ENCODE measurements at regions not wholly inside any gene's neighbourhood (a gene's known extent, or its start where the extent isn't known, plus 50 kb on each side); places are given as distances from the start of the nearest gene placed in this dataset.

DNA sequence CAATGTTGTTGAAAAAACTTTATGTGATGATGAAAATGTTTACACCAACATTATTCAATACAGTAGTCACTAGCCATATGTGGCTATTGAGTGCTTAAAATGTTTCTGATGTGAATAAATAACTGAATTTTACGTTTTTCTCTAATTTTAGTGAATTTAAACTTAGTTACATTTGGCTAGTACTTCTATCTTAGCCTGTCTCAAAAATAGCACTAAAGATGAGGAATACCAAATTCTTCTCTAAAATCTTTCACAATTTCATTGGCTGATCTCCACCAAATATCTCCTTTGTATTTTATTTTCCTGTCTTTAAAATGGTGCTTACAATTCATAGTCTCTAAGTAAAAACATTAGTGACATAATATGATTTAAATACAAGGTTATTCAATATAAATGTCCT lies 83.7 kb upstream of the RND3 start:
- Histone ChIP-seq H3K23ac (ENCODE audit: insufficient read length, low read depth, low read length) (no peak overlapping the region), H2AFZ (ENCODE audit: low read length) (no peak overlapping the region), H3K9ac (ENCODE audit: extremely low read depth, insufficient read length, low read length) (no peak overlapping the region), H2BK15ac (ENCODE audit: low read depth, low read length) (no peak overlapping the region), H3K27ac (ENCODE audit: insufficient read length, low read depth, low read length) (no peak overlapping the region), H4K91ac (ENCODE audit: insufficient read length, low read depth, low read length) (no peak overlapping the region), H3T11ph (ENCODE audit: low read length) (no peak overlapping the region), H3K23me2 (ENCODE audit: insufficient read length, low read depth, low read length, poor library complexity, severe bottlenecking) (no peaks in the 10 kb centered on the region), H4K8ac (replicated peaks; ENCODE audit: insufficient read length, low read depth, low read length) (no peak overlapping the region), H3K79me1 (ENCODE audit: insufficient read depth, low read depth, low read length, poor library complexity, severe bottlenecking) (no peaks in the 10 kb centered on the region), H3K18ac (ENCODE audit: insufficient read length, low read depth, low read length) (no peak overlapping the region), H4K5ac (ENCODE audit: insufficient read length, low read depth, low read length) (no peak overlapping the region), H3K4me2 (ENCODE audit: insufficient read depth, insufficient read length, low read length) (no peak overlapping the region), H2BK12ac (ENCODE audit: insufficient read length, low read depth, low read length) (no peak overlapping the region), H2BK120ac (ENCODE audit: low read depth, low read length, poor library complexity, severe bottlenecking) (no peak overlapping the region), H2BK5ac (ENCODE audit: insufficient read length, low read length) (no peak overlapping the region), H2AK5ac (ENCODE audit: insufficient read length, low read length) (no peak overlapping the region), H3K79me2 (ENCODE audit: insufficient read depth, low read length) (no peaks in the 10 kb centered on the region), H2BK20ac (ENCODE audit: low read depth, low read length, poor library complexity, severe bottlenecking) (no peak overlapping the region), H3K14ac (ENCODE audit: insufficient read depth, low read length) (no peak overlapping the region), H3K4ac (ENCODE audit: low read depth, low read length) (no peak overlapping the region), H3K4me1 (ENCODE audit: insufficient read depth, low read length) (no peaks in the 10 kb centered on the region), H4K20me1 (ENCODE audit: control insufficient read depth, insufficient read depth, insufficient read length) (no peaks in the 10 kb centered on the region), H3K27me3 (ENCODE audit: insufficient read depth, low read length) (no peaks in the 10 kb centered on the region), H3K9me3 (ENCODE audit: control insufficient read depth, low read depth, low read length) (no peaks in the 10 kb centered on the region), H3K56ac (ENCODE audit: insufficient read length, low read depth, low read length) (no peak overlapping the region)
- H3K4me3 Mint-ChIP-seq = no peak overlapping the region
- H3K4me1 Mint-ChIP-seq = no peaks in the 10 kb centered on the region
- H3K27ac Mint-ChIP-seq = no peak overlapping the region
- no peaks in the 10 kb centered on the region for H3K9me3 Mint-ChIP-seq
- H3K36me3 Mint-ChIP-seq (ENCODE audit: insufficient read depth in 1 of 3, low read depth in 3 of 3) = no peaks in the 10 kb centered on the region; a peak in 1 of 7 replicates
- no peak for DNase-seq
- WGBS (ENCODE audit: extremely low coverage, insufficient read length, low lambda C conversion rate) = no CpG with 5 or more reads among the region's 1 CpG
- TF ChIP-seq, protein P1, sequence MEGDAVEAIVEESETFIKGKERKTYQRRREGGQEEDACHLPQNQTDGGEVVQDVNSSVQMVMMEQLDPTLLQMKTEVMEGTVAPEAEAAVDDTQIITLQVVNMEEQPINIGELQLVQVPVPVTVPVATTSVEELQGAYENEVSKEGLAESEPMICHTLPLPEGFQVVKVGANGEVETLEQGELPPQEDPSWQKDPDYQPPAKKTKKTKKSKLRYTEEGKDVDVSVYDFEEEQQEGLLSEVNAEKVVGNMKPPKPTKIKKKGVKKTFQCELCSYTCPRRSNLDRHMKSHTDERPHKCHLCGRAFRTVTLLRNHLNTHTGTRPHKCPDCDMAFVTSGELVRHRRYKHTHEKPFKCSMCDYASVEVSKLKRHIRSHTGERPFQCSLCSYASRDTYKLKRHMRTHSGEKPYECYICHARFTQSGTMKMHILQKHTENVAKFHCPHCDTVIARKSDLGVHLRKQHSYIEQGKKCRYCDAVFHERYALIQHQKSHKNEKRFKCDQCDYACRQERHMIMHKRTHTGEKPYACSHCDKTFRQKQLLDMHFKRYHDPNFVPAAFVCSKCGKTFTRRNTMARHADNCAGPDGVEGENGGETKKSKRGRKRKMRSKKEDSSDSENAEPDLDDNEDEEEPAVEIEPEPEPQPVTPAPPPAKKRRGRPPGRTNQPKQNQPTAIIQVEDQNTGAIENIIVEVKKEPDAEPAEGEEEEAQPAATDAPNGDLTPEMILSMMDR (conservative IDR thresholded peaks at IDR 0.05) = no peak
- no peaks in the 10 kb centered on the region for H3K27me3 Mint-ChIP-seq (ENCODE audit: low read depth)

Measured in H9 (cell line).